Umbilical cord (tissue), 1 donor: ENCODE measurements at regions not wholly inside any gene's neighbourhood (a gene's known extent, or its start where the extent isn't known, plus 50 kb on each side); places are given as distances from the start of the nearest gene placed in this dataset.

Experiments
- DNase-seq: peaks from one replicate; pipeline ENCODE4 v3.0.0-alpha.2; 2015; ENCODE audit warnings: low spot score

- no peak for DNase-seq
These were observed 202.9 kb downstream of the GADD45G start for GRCh38 chr9:89807682-89808075.

GRCh38 chr9:89808076-89808755 is 203.4 kb downstream of the GADD45G start:
- no peak for DNase-seq

GRCh38 chr9:89808756-89809181 is 204.0 kb downstream of the GADD45G start:
- no peak for DNase-seq

- peak; percentile 57 for DNase-seq
These were observed 205.6 kb downstream of the GADD45G start for GRCh38 chr9:89810431-89810830.

- no peak for DNase-seq
These were observed 206.5 kb downstream of the GADD45G start for GRCh38 chr9:89811356-89811755.

- no peak for DNase-seq
These were observed 207.2 kb downstream of the GADD45G start for GRCh38 chr9:89811886-89812450.

- no peak for DNase-seq
These were observed 207.9 kb downstream of the GADD45G start for GRCh38 chr9:89812556-89813181.

- DNase-seq = no peak
These were observed 208.7 kb downstream of the GADD45G start for GRCh38 chr9:89813482-89813881.

GRCh38 chr9:89814340-89815040 is 209.7 kb downstream of the GADD45G start:
- peak; percentile 82 for DNase-seq

GRCh38 chr9:89815061-89815902 is 210.5 kb downstream of the GADD45G start:
- no peak for DNase-seq

- no peak for DNase-seq
These were observed 211.2 kb downstream of the GADD45G start for GRCh38 chr9:89815903-89816573.

- peak; percentile 93 for DNase-seq
These were observed 212.5 kb downstream of the GADD45G start for GRCh38 chr9:89817151-89817950.

- DNase-seq = no peak
These were observed 215.5 kb downstream of the GADD45G start for GRCh38 chr9:89820337-89820736.

GRCh38 chr9:89821081-89821480 is 216.3 kb downstream of the GADD45G start:
- DNase-seq = no peak

- DNase-seq = no peak
These were observed 218.2 kb downstream of the GADD45G start for GRCh38 chr9:89822996-89823395.

- no peak for DNase-seq
These were observed 220.9 kb downstream of the GADD45G start for GRCh38 chr9:89825669-89826068.

- no peak for DNase-seq
These were observed 221.4 kb downstream of the GADD45G start for GRCh38 chr9:89826186-89826585.

- peak; percentile 48 for DNase-seq
These were observed 224.5 kb downstream of the GADD45G start for GRCh38 chr9:89829346-89829745.

GRCh38 chr9:89835666-89836065 is 230.9 kb downstream of the GADD45G start:
- DNase-seq = no peak
